GM18861 (cell line): ENCODE measurements at regions not wholly inside any gene's neighbourhood (a gene's known extent, or its start where the extent isn't known, plus 50 kb on each side); places are given as distances from the start of the nearest gene placed in this dataset.

Experiments used
- ATAC-seq: cut with Tn5 transposase; IDR thresholded peaks from one replicate; pipeline ENCODE4 v1.9.1; 2021; ENCODE audit not compliant: unreplicated experiment

- no peak for ATAC-seq
These were observed 396.6 kb upstream of the MAP3K7 start for GRCh38 chr6:90983462-90983861.

GRCh38 chr6:90982581-90982980 lies 395.7 kb upstream of the MAP3K7 start:
- no peak for ATAC-seq

- no peak for ATAC-seq
These were observed 395.2 kb upstream of the MAP3K7 start for GRCh38 chr6:90982051-90982450.

- ATAC-seq = peak; percentile 47
These were observed 391.2 kb upstream of the MAP3K7 start for GRCh38 chr6:90978046-90978445.

GRCh38 chr6:90977513-90977912 lies 390.6 kb upstream of the MAP3K7 start:
- ATAC-seq = no peak

- ATAC-seq = no peak
These were observed 389.5 kb upstream of the MAP3K7 start for GRCh38 chr6:90976341-90976740.

GRCh38 chr6:90975741-90976140 lies 388.9 kb upstream of the MAP3K7 start:
- no peak for ATAC-seq

- no peak for ATAC-seq
These were observed 386.3 kb upstream of the MAP3K7 start for GRCh38 chr6:90973188-90973587.

GRCh38 chr6:90970672-90971071 lies 383.8 kb upstream of the MAP3K7 start:
- ATAC-seq = no peak

- no peak for ATAC-seq
These were observed 380.6 kb upstream of the MAP3K7 start for GRCh38 chr6:90967471-90967870.

GRCh38 chr6:90960324-90960723 lies 373.5 kb upstream of the MAP3K7 start:
- ATAC-seq = no peak

GRCh38 chr6:90955246-90955645 lies 368.4 kb upstream of the MAP3K7 start:
- no peak for ATAC-seq

- no peak for ATAC-seq
These were observed 366.7 kb upstream of the MAP3K7 start for GRCh38 chr6:90953405-90954161.

- ATAC-seq = no peak
These were observed 365.3 kb upstream of the MAP3K7 start for GRCh38 chr6:90952176-90952575.

- ATAC-seq = no peak
These were observed 361.7 kb upstream of the MAP3K7 start for GRCh38 chr6:90948540-90948939.

- ATAC-seq = no peak
These were observed 360.6 kb upstream of the MAP3K7 start for GRCh38 chr6:90947184-90948064.

- ATAC-seq = no peak
These were observed 355.0 kb upstream of the MAP3K7 start for GRCh38 chr6:90941885-90942284.

GRCh38 chr6:90940812-90941481 lies 354.1 kb upstream of the MAP3K7 start:
- ATAC-seq = peak; percentile 98

- ATAC-seq = no peak
These were observed 353.0 kb upstream of the MAP3K7 start for GRCh38 chr6:90939906-90940305.

- no peak for ATAC-seq
These were observed 351.2 kb upstream of the MAP3K7 start for GRCh38 chr6:90938122-90938521.

- ATAC-seq = no peak
These were observed 349.4 kb upstream of the MAP3K7 start for GRCh38 chr6:90936286-90936685.

GRCh38 chr6:90934966-90935365 lies 348.1 kb upstream of the MAP3K7 start:
- ATAC-seq = no peak
